SU-DHL-6 (cell line): ENCODE measurements at regions not wholly inside any gene's neighbourhood (a gene's known extent, or its start where the extent isn't known, plus 50 kb on each side); places are given as distances from the start of the nearest gene placed in this dataset.

Experiments
- H2AFZ ChIP-seq: fragments of 200-600 bp; sonication (generic); 2 replicates; pipeline ENCODE4 v1.6.1; 2014; ENCODE audit warnings: low read depth, mild to moderate bottlenecking, moderate library complexity, mixed read lengths, antibody characterized with exemption, low read length; ENCODE audit not compliant: severe bottlenecking
- H3F3A ChIP-seq: fragments of 200-600 bp; shearing (Covaris generic); 2 replicates; pipeline ENCODE4 v1.6.0; 2016; ENCODE audit warnings: antibody characterized with exemption, mild to moderate bottlenecking; ENCODE audit not compliant: insufficient read depth
- H3K27ac ChIP-seq: fragments of 200-600 bp; sonication (generic); 2 replicates; pipeline ENCODE4 v1.5.1; 2016; ENCODE audit warnings: low read depth, mild to moderate bottlenecking, low read length, moderate library complexity, mixed read lengths
- H3K27me3 ChIP-seq: fragments of 200-600 bp; sonication (generic), shearing (Covaris generic); 2 replicates; pipeline ENCODE4 v1.6.0; 2014; ENCODE audit warnings: mild to moderate bottlenecking, low read length
- H3K36me3 ChIP-seq: fragments of 200-600 bp; sonication (generic); 2 replicates; pipeline ENCODE4 v1.6.1; 2014; ENCODE audit warnings: mild to moderate bottlenecking, low read length, mixed read lengths
- H3K4me2 ChIP-seq: fragments of 300-600, 200-600 bp; shearing (Covaris generic), sonication (generic); 2 replicates; pipeline ENCODE4 v1.6.0; 2014; ENCODE audit warnings: low read length, low read depth, mild to moderate bottlenecking; ENCODE audit not compliant: poor library complexity, severe bottlenecking
- H3K4me3 ChIP-seq: fragments of 200-600 bp; sonication (generic); 2 replicates; pipeline ENCODE4 v1.5.1; 2014; ENCODE audit warnings: antibody characterized with exemption, low read length, mild to moderate bottlenecking, mixed read lengths; ENCODE audit not compliant: insufficient read depth, poor library complexity, severe bottlenecking
- H3K79me2 ChIP-seq: fragments of 200-600 bp; sonication (generic); 2 replicates; pipeline ENCODE4 v1.6.1; 2014; ENCODE audit warnings: mild to moderate bottlenecking, low read length, moderate library complexity; ENCODE audit not compliant: insufficient read depth
- H3K9ac ChIP-seq: fragments of 200-600 bp; sonication (generic); 2 replicates; pipeline ENCODE4 v1.7.0; 2014; ENCODE audit warnings: mild to moderate bottlenecking, low read length
- H3K9me2 ChIP-seq: fragments of 200-600 bp; sonication (generic); replicated peaks from 2 replicates; pipeline ENCODE4 v1.6.1; 2014; ENCODE audit warnings: low read length; ENCODE audit not compliant: insufficient read depth
- H3K9me3 ChIP-seq: fragments of 200-600 bp; sonication (generic); 2 replicates; pipeline ENCODE4 v1.6.1; 2014; ENCODE audit warnings: low read length, mixed read lengths; ENCODE audit not compliant: insufficient read depth
- H4K20me1 ChIP-seq: fragments of 200-600 bp; sonication (generic); 2 replicates; pipeline ENCODE4 v1.6.1; 2014; ENCODE audit warnings: low read depth, mild to moderate bottlenecking, antibody characterized with exemption, low read length, moderate library complexity, mixed read lengths
- CTCF ChIP-seq: fragments of 200-600 bp; sonication (generic); IDR thresholded peaks from one replicate; pipeline ENCODE4 v1.5.1; 2017; ENCODE audit warnings: antibody characterized with exemption, mild to moderate bottlenecking, low read length, moderate library complexity; ENCODE audit not compliant: insufficient read depth, poor library complexity, severe bottlenecking
- EZH2phosphoT487 ChIP-seq: fragments of 200-600 bp; sonication (generic), shearing (Covaris generic); conservative IDR thresholded peaks from 2 replicates; pipeline ENCODE4 v1.6.1; 2018; ENCODE audit warnings: mild to moderate bottlenecking, antibody characterized with exemption, low read length, moderate library complexity, mixed read lengths

- H3K4me2 ChIP-seq, result no peak overlapping the region
- no peak for TF ChIP-seq EZH2phosphoT487
- TF ChIP-seq CTCF, result no peak
Measured at GRCh38 chr11:80379620-80380278, 938.9 kb upstream of the TENM4 start.

GRCh38 chr11:80371931-80372330 is 931.1 kb upstream of the TENM4 start:
- Histone ChIP-seq H3K36me3 (no peaks in the 10 kb centered on the region), H3K9me2 (no peaks in the 10 kb centered on the region), H3K4me2 (no peak overlapping the region), H3K4me3 (no peak overlapping the region), H2AFZ (no peak overlapping the region), H3F3A (no peaks in the 10 kb centered on the region), H3K27ac (no peak overlapping the region), H3K9me3 (no peaks in the 10 kb centered on the region), H3K79me2 (no peaks in the 10 kb centered on the region), H4K20me1 (no peaks in the 10 kb centered on the region), H3K27me3 (no peaks in the 10 kb centered on the region), H3K9ac (no peak overlapping the region)
- TF ChIP-seq CTCF, result no peak
- no peak for TF ChIP-seq EZH2phosphoT487

More at GRCh38 chr11:80379620-80380278, 938.9 kb upstream of the TENM4 start:
- Histone ChIP-seq H3K27me3 (no peaks in the 10 kb centered on the region), H2AFZ (no peak overlapping the region), H3F3A (no peaks in the 10 kb centered on the region), H3K27ac (no peak overlapping the region), H3K9me3 (no peaks in the 10 kb centered on the region), H3K36me3 (no peaks in the 10 kb centered on the region), H3K4me3 (no peak overlapping the region), H3K9ac (no peak overlapping the region), H3K9me2 (no peaks in the 10 kb centered on the region), H4K20me1 (no peaks in the 10 kb centered on the region), H3K79me2 (no peaks in the 10 kb centered on the region)

GRCh38 chr11:80365980-80366379 is 925.1 kb upstream of the TENM4 start:
- no peak overlapping the region for H3K27ac ChIP-seq
- TF ChIP-seq CTCF (no peak), EZH2phosphoT487 (no peak)
- no peak overlapping the region for H3K4me3 ChIP-seq
- H3K4me2 ChIP-seq, result no peak overlapping the region
- no peaks in the 10 kb centered on the region for H3K36me3 ChIP-seq
- no peaks in the 10 kb centered on the region for H3K9me2 ChIP-seq
- H3F3A ChIP-seq, result no peaks in the 10 kb centered on the region
- H2AFZ ChIP-seq, result no peak overlapping the region
- no peaks in the 10 kb centered on the region for H3K79me2 ChIP-seq
- H3K9me3 ChIP-seq, result no peaks in the 10 kb centered on the region
- no peaks in the 10 kb centered on the region for H3K27me3 ChIP-seq
- H3K9ac ChIP-seq, result no peak overlapping the region
- H4K20me1 ChIP-seq, result no peaks in the 10 kb centered on the region
